Activated CD8-positive, alpha-beta T cell treated with anti-CD3 and anti-CD28 coated beads for 36 hours (primary cell): ENCODE measurements at regions not wholly inside any gene's neighbourhood (a gene's known extent, or its start where the extent isn't known, plus 50 kb on each side); places are given as distances from the start of the nearest gene placed in this dataset.

ENCODE experiments used
- ATAC-seq: fragments of 200-7000 bp; cut with Tn5 transposase; one replicate; pipeline ENCODE4 v1.10.0; 2021; ENCODE audit warnings: mild to moderate bottlenecking, moderate library complexity
- CTCF ChIA-PET: fragments of 350-600 bp; sonication (Branson Sonifier 250); formaldehyde crosslinking; loops from one replicate; lab custom pipeline; 2021; ENCODE audit warnings: antibody characterized with exemption; lab: Charles Lee
- POLR2A ChIA-PET: fragments of 350-600 bp; sonication (Branson Sonifier 250); formaldehyde crosslinking; loops from one replicate; lab custom pipeline; 2021; ENCODE audit warnings: antibody characterized with exemption; lab: Charles Lee
- DNase-seq: peaks from one replicate; pipeline ENCODE4 v3.0.0-alpha.2; 2020
- H3K27ac Mint-ChIP-seq: one replicate; pipeline ENCODE4 v1.8.0; 2021; ENCODE audit warnings: mild to moderate bottlenecking, mixed read lengths
- H3K27me3 Mint-ChIP-seq: one replicate; pipeline ENCODE4 v1.8.0; 2021; ENCODE audit warnings: mixed read lengths
- H3K36me3 Mint-ChIP-seq: one replicate; pipeline ENCODE4 v1.8.0; 2021; ENCODE audit warnings: low read depth, mixed read lengths
- H3K4me1 Mint-ChIP-seq: one replicate; pipeline ENCODE4 v1.8.0; 2021; ENCODE audit warnings: low read depth, mixed read lengths
- H3K4me3 Mint-ChIP-seq: one replicate; pipeline ENCODE4 v1.8.0; 2021; ENCODE audit warnings: mild to moderate bottlenecking, moderate library complexity, mixed read lengths
- H3K9me3 Mint-ChIP-seq: one replicate; pipeline ENCODE4 v1.8.0; 2021; ENCODE audit warnings: mixed read lengths
- intact Hi-C: fragments of 100-400 bp; cut with micrococcal nuclease; formaldehyde crosslinking; loops from one replicate; pipeline ENCODE4 v1.10.0; 2022
- TF ChIP-seq, protein P1 (sequence below): fragments of 200-600 bp; IDR thresholded peaks from one replicate; pipeline ENCODE4 v1.8.0; 2022; ENCODE audit warnings: antibody characterized with exemption, mild to moderate bottlenecking

DNA sequence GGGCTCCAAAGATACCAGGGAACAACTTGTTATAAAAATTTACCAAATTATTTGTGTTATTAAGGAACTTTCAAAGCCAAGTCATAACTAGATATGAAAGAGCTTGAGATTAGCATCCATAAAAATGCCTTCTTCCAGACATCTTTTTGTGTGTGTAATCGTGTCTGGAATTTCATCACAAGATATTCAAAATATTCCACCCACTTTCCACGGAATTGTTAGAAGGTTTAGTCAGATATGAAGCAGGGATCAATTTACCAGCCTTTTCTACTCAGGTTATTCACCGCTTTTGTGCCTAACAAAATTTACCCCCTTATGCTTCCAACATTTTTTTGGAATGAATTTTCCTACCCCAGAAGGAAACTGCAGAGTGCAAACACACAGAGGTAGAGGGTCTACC, 130.2 kb upstream of the ACVR2A start:
- intact Hi-C loops = no loop called here

DNA sequence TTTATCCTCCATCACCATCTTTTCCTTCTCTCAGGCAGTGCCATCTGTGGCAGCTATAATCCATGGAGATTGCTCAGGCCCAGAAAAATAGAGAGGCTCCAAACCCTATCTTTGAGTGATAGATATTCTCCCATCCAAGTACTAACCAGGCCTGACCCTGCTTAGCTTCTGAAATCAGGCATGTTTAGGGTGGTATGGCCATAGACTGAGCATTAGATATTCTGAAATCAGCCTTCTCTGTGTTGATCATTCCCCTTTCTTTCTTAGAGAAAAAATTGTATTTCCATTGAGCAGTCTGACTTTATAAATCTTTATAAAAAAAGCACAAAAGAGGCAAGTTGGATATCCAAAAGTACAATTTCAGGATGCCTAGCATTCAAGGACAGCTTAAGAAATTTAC, 131.5 kb upstream of the ACVR2A start:
- CTCF ChIA-PET = no interaction called here
- intact Hi-C loops = no loop called here

More for the DNA sequence above, 130.2 kb upstream of the ACVR2A start:
- Mint-ChIP-seq H3K36me3 (no peaks in the 10 kb centered on the region), H3K4me1 (no peaks in the 10 kb centered on the region), H3K27ac (no peak overlapping the region), H3K4me3 (no peak overlapping the region), H3K9me3 (peaks cover 17% of the 10 kb centered on the region), H3K27me3 (peaks cover 5% of the 10 kb centered on the region)
- TF ChIP-seq, protein P1, sequence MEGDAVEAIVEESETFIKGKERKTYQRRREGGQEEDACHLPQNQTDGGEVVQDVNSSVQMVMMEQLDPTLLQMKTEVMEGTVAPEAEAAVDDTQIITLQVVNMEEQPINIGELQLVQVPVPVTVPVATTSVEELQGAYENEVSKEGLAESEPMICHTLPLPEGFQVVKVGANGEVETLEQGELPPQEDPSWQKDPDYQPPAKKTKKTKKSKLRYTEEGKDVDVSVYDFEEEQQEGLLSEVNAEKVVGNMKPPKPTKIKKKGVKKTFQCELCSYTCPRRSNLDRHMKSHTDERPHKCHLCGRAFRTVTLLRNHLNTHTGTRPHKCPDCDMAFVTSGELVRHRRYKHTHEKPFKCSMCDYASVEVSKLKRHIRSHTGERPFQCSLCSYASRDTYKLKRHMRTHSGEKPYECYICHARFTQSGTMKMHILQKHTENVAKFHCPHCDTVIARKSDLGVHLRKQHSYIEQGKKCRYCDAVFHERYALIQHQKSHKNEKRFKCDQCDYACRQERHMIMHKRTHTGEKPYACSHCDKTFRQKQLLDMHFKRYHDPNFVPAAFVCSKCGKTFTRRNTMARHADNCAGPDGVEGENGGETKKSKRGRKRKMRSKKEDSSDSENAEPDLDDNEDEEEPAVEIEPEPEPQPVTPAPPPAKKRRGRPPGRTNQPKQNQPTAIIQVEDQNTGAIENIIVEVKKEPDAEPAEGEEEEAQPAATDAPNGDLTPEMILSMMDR = no peak
- DNase-seq (no peak), ATAC-seq (no peak)
- POLR2A ChIA-PET = no interaction called here
- CTCF ChIA-PET = no interaction called here

DNA sequence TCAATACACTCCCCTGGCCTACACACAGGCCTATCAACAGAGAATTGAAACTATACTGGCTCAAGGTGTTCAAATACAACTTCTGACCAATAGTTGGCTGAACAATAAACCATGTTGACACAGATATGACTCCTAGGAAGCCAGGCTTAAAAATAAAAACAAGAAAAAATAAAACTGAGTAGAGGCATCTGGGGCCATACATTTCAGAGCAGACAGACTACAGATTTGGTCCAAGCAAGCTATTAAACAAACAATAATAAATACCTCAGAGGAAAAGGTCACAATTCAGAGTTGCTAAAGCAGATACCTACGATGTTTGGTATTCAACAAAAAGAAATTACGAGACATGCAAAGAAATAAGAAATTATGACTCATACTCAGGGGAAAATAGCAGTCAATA, 132.8 kb upstream of the ACVR2A start:
- ChIA-PET CTCF (no interaction called here), POLR2A (no interaction called here)
- Mint-ChIP-seq H3K36me3 (no peaks in the 10 kb centered on the region), H3K9me3 (peaks cover 17% of the 10 kb centered on the region), H3K4me1 (no peaks in the 10 kb centered on the region), H3K4me3 (no peak overlapping the region), H3K27me3 (peaks cover 5% of the 10 kb centered on the region), H3K27ac (no peak overlapping the region)
- intact Hi-C loops = no loop called here
- DNase-seq (no peak), ATAC-seq (no peak)
- TF ChIP-seq, protein P1 = no peak

More for the DNA sequence above, 131.5 kb upstream of the ACVR2A start:
- no peak overlapping the region for H3K4me3 Mint-ChIP-seq
- POLR2A ChIA-PET = no interaction called here
- DNase-seq = no peak
- no peak for ATAC-seq
- TF ChIP-seq, protein P1 = no peak
- no peak overlapping the region for H3K27ac Mint-ChIP-seq
- peaks cover 17% of the 10 kb centered on the region for H3K9me3 Mint-ChIP-seq
- no peaks in the 10 kb centered on the region for H3K36me3 Mint-ChIP-seq
- H3K4me1 Mint-ChIP-seq = no peaks in the 10 kb centered on the region
- H3K27me3 Mint-ChIP-seq = peaks cover 5% of the 10 kb centered on the region

DNA sequence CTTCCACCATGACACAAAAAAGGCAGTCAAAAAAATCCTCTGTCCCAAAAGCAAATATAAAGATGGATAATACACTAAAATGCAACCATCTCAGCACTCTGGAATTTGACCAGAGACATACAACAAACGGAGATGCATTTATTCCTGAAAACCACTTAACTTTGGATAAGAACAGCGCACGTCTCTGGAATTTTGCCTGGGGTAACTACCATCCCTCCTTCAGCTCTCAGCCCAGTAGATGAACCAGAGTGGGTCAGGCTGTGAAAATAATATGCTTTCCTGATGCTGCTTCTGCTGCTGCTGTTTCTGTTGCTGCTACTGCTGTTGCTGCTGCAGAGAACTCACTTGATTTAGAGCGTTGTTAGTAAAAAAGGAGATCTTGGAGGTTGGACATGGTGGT, 133.8 kb upstream of the ACVR2A start:
- Mint-ChIP-seq H3K4me1 (no peaks in the 10 kb centered on the region), H3K27ac (no peak overlapping the region), H3K4me3 (no peak overlapping the region), H3K27me3 (peaks cover 3% of the 10 kb centered on the region), H3K36me3 (no peaks in the 10 kb centered on the region), H3K9me3 (peaks cover 17% of the 10 kb centered on the region)
- ChIA-PET CTCF (no interaction called here), POLR2A (no interaction called here)
- ATAC-seq (no peak), DNase-seq (no peak)
- TF ChIP-seq, protein P1 = no peak
- intact Hi-C loops = no loop called here

DNA sequence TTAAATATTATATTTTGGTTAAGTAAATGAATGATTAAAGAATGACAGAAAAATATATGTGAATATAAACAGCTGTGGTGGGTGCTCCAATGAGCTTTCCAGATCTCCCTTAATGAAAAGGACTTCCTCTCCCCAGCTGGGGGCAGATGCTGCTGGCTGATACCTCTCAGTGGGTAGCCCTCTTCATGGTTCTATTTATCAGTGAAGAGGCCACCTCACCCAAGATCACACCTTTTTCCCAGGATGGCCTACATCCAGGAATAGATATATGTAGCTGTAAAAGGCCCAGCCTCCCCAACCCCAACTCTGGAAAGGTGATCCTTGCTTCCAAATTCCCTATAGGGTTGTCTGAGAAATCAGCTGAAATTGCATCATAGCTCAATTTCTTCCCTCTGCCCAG, 135.2 kb upstream of the ACVR2A start:
- H3K4me1 Mint-ChIP-seq = no peaks in the 10 kb centered on the region
- H3K36me3 Mint-ChIP-seq = no peaks in the 10 kb centered on the region
- no peak overlapping the region for H3K27ac Mint-ChIP-seq
- H3K4me3 Mint-ChIP-seq = no peak overlapping the region
- no peak for ATAC-seq
- no peaks in the 10 kb centered on the region for H3K27me3 Mint-ChIP-seq
- intact Hi-C loops = no loop called here
- ChIA-PET CTCF (no interaction called here), POLR2A (no interaction called here)
- DNase-seq = no peak
- TF ChIP-seq, protein P1 = no peak
- peaks cover 17% of the 10 kb centered on the region for H3K9me3 Mint-ChIP-seq
